GM12891 (cell line): ENCODE measurements at regions not wholly inside any gene's neighbourhood (a gene's known extent, or its start where the extent isn't known, plus 50 kb on each side); places are given as distances from the start of the nearest gene placed in this dataset.

Experiments used
- DNase-seq: peaks from one replicate; pipeline ENCODE4 v3.0.0; 2011; ENCODE audit warnings: low spot score; ENCODE audit not compliant: insufficient read length
- FAIRE-seq: peaks from 2 replicates; lab custom pipeline; 2011; peaks lifted over from hg19 to GRCh38; lab: Jason Lieb, UNC
- PAX5 ChIP-seq: IDR thresholded peaks from 2 replicates; pipeline ENCODE4 v1.6.1; 2011; ENCODE audit warnings: low read length, moderate library complexity, mild to moderate bottlenecking; ENCODE audit not compliant: insufficient read depth, severe bottlenecking
- POLR2A ChIP-seq: IDR thresholded peaks from 2 replicates; pipeline ENCODE4 v1.6.1; 2011; ENCODE audit warnings: low read depth, low read length, control low read depth
- POLR2AphosphoS5 ChIP-seq: IDR thresholded peaks from 2 replicates; pipeline ENCODE4 v1.6.1; 2011; ENCODE audit warnings: low read depth, low read length, control low read depth
- POU2F2 ChIP-seq: IDR thresholded peaks from 2 replicates; pipeline ENCODE4 v1.6.1; 2011; ENCODE audit warnings: low read depth, mild to moderate bottlenecking, control low read depth, low read length, moderate library complexity
- SPI1 ChIP-seq: IDR thresholded peaks from 2 replicates; pipeline ENCODE4 v1.6.1; 2011; ENCODE audit warnings: low read depth, low read length, control low read depth
- TAF1 ChIP-seq: IDR thresholded peaks from 2 replicates; pipeline ENCODE4 v1.6.1; 2011; ENCODE audit warnings: low read depth, low read length, control low read depth

DNA sequence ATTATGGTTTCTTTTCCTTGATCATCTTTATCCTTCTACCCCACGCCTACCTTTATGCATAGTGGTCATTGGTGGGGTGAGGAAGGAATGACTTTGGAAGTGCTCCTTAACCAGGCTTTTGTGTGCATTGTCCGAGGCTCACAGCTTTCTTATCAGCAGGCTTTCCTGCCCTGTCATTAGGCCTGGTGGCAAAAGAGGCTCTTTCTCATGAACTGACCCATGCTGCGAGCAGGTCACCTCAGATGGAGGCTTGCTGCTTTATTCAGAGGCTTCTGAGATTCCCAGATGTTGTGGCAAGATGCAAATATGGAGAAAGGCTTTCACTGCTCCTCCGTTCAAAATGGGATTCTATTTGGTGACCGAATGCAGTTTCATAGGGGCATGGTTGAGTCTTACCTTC lies 57.4 kb upstream of the DMRTA1 start:
- FAIRE-seq (no peak), DNase-seq (no peak)
- TF ChIP-seq POLR2AphosphoS5 = no peak
- no peak for TF ChIP-seq POLR2A
- no peak for TF ChIP-seq POU2F2
- TF ChIP-seq PAX5 = no peak
- no peak for TF ChIP-seq SPI1
- TF ChIP-seq TAF1 = no peak

DNA sequence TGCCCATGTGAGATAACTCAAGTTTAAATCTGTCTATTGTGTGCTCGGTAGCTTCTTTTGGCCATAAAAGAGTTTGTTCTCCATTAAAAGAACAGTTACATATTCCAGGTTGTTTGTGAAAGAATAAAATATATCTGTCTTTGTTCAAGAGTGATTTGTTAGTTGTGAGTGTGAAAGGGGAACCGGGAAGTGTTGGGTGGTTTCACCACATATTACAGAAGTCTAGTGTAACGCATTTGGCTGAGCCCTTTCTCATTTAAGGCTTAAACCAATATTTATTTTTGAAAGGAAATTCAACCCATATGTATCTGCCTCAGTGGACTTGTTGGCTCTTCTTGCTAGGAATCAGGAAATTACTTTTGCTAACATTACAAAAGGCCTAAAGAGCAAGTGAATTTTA lies 54.1 kb upstream of the DMRTA1 start:
- FAIRE-seq = no peak

DNA sequence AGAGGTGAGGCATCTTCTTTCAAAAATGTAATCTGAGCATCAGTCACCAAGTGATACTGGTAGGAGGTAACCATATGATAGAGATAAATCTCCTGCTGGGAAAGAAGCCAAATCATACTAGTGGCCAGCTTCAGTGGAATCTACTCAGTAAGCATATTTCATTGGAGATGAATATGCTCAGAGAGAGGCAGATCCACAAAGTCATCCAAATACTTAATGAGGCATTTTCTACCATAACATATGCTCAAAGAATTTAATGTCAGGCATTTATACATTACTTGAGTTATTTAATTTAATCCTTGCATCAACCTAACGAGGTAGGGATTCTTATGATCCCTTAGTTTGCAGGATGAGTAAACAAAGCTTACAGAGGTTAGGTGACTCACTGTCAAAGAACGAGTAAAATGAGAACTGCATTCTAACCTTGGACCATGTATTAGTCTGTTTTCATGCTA lies 50.9 kb upstream of the DMRTA1 start:
- TF ChIP-seq TAF1 (no peak), POLR2A (no peak), POU2F2 (no peak), POLR2AphosphoS5 (no peak), PAX5 (no peak), SPI1 (no peak)
- FAIRE-seq (no peak), DNase-seq (no peak)

More for the DNA sequence above, 54.1 kb upstream of the DMRTA1 start:
- DNase-seq = no peak
- no peak for TF ChIP-seq POLR2AphosphoS5
- peak; percentile 53 for TF ChIP-seq SPI1
